ENCODE measurements at regions not wholly inside any gene's neighbourhood (a gene's known extent, or its start where the extent isn't known, plus 50 kb on each side); places are given as distances from the start of the nearest gene placed in this dataset.
"Not testable (repeated sequence)": the region's sequence is repeated elsewhere in the genome, so short reads cannot be mapped to it uniquely, and the experiment has no call there.

- DNase-seq (ENCODE audit: low spot score): no peak
- no peak for TF ChIP-seq CTCF (IDR thresholded peaks at IDR 0.05; ENCODE audit: extremely low read depth, insufficient read depth, missing control alignments)
- in situ Hi-C loops (cut with MboI; ENCODE audit: low pct_unique_long_range_greater_than_20kb, low sequenced_read_pairs, unreplicated experiment): no loop called here
Observed at GRCh38 chr3:78343221-78343620, 1303.3 kb downstream of the ROBO2 start.

- not testable (repeated sequence) for DNase-seq (ENCODE audit: low spot score)
Observed at GRCh38 chr3:78344267-78344666, 1304.4 kb downstream of the ROBO2 start.

DNA sequence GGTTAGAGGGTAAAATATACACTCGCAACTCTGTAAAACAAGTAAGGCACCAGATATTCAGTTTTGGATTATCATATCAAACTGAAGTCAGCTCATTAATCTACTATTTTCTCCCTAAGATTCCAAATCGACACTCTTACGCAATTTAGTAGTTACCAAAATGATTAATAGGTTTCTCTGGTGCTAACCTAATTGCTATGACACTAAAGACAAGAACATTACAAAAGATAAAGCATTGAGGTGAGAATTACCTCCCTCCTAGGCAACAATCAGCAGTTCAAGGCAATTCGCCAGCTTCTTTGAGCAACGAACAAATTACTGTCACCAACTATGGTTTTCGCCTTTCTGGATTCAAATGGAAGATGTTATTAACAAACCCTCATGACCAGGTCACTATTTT lies 1305.0 kb downstream of the ROBO2 start:
- in situ Hi-C loops (cut with MboI; ENCODE audit: low pct_unique_long_range_greater_than_20kb, low sequenced_read_pairs, unreplicated experiment): no loop called here
- DNase-seq (ENCODE audit: low spot score): no peak
- TF ChIP-seq CTCF (IDR thresholded peaks at IDR 0.05; ENCODE audit: extremely low read depth, insufficient read depth, missing control alignments): no peak

More at GRCh38 chr3:78344267-78344666, 1304.4 kb downstream of the ROBO2 start:
- in situ Hi-C loops (cut with MboI; ENCODE audit: low pct_unique_long_range_greater_than_20kb, low sequenced_read_pairs, unreplicated experiment): not testable (repeated sequence)

DNA sequence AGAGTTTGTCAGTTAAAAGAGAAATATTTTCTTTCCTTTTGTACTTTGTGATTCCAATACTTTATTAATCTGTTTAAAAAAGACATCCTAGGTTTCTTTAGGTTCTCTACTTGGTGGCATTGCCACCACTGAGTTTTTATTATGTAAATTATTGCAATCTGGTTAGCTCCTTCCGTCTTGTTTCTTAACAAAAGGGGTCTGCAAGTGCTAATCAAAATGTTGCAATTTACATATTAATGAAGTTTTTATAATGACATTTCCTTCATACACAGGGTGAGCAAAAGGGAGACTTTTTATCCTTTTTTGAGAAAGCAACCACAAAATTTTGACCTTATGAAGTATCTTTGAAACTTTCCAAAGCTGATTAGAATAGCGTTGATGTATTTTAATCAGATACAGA lies 1307.3 kb downstream of the ROBO2 start:
- in situ Hi-C loops (cut with MboI; ENCODE audit: low pct_unique_long_range_greater_than_20kb, low sequenced_read_pairs, unreplicated experiment): no loop called here
- no peak for DNase-seq (ENCODE audit: low spot score)
- no peak for TF ChIP-seq CTCF (IDR thresholded peaks at IDR 0.05; ENCODE audit: extremely low read depth, insufficient read depth, missing control alignments)

- DNase-seq (ENCODE audit: low spot score): no peak
- no peak for TF ChIP-seq CTCF (IDR thresholded peaks at IDR 0.05; ENCODE audit: extremely low read depth, insufficient read depth, missing control alignments)
- in situ Hi-C loops (cut with MboI; ENCODE audit: low pct_unique_long_range_greater_than_20kb, low sequenced_read_pairs, unreplicated experiment): no loop called here
Observed at GRCh38 chr3:78348664-78349063, 1308.8 kb downstream of the ROBO2 start.

DNA sequence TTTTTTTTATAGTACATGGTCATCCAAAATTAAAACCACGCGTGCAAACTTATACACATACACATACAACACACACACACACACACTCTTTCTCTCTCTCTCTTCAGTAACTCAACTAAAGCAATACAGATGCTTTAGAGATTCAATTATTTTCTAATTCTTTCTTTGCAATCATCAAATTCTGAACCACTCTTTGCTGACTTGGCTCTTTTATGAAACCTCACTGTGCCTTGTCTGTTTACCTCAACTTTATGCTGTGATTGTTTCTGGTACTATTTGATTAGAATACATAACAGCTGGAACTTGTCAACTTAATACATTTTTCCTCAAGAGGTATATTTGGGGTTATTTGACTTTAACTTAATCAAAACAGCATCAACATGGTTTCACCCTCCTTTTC lies 1309.7 kb downstream of the ROBO2 start:
- no peak for TF ChIP-seq CTCF (IDR thresholded peaks at IDR 0.05; ENCODE audit: extremely low read depth, insufficient read depth, missing control alignments)
- DNase-seq (ENCODE audit: low spot score): no peak
- in situ Hi-C loops (cut with MboI; ENCODE audit: low pct_unique_long_range_greater_than_20kb, low sequenced_read_pairs, unreplicated experiment): no loop called here

DNA sequence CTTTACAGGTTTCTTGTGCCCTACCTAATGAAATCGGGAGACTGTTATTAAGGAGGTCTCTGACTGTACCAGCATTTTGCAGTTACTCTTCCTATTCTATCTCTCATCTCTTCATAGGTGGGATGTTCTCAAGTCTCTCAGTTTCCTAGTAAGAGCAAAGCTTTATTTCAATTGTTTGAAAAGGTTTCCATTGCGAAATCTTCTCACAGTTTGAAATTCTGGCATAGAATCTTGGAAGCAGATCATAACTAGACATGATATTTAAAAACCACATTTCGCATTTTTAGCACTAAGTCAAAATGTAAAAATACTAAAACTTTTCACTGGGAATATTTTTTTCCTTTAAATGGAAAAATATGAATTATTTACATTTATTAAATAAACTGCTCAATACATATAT lies 1311.4 kb downstream of the ROBO2 start:
- no peak for DNase-seq (ENCODE audit: low spot score)
- in situ Hi-C loops (cut with MboI; ENCODE audit: low pct_unique_long_range_greater_than_20kb, low sequenced_read_pairs, unreplicated experiment): no loop called here
- TF ChIP-seq CTCF (IDR thresholded peaks at IDR 0.05; ENCODE audit: extremely low read depth, insufficient read depth, missing control alignments): no peak
